Caco-2 (cell line): ENCODE measurements at regions not wholly inside any gene's neighbourhood (a gene's known extent, or its start where the extent isn't known, plus 50 kb on each side); places are given as distances from the start of the nearest gene placed in this dataset.

Experiments
- BruUV-seq: library from RNA; stranded (reverse); fragments of 400-500 nt; replicated peaks from 2 replicates; lab custom pipeline; 2021; lab: Mats Ljungman, UMichigan
- CTCF ChIA-PET: fragments of 300-600 bp; sonication (Branson Sonifier 250); formaldehyde crosslinking; loops from one replicate; lab custom pipeline; 2022; ENCODE audit warnings: antibody characterized with exemption; lab: Charles Lee
- POLR2A ChIA-PET: fragments of 300-600 bp; sonication (Branson Sonifier 250); formaldehyde crosslinking; loops from one replicate; lab custom pipeline; 2022; ENCODE audit warnings: antibody characterized with exemption; lab: Charles Lee
- DNase-seq, 2 experiments: peaks; one replicate each; pipeline versions ENCODE4 v3.0.0 to v3.0.0-alpha.2; 2020 to 2022
- H3K27me3 ChIP-seq: replicated peaks from 2 replicates; pipeline ENCODE4 v1.6.0; 2011; ENCODE audit warnings: low read length; ENCODE audit not compliant: control insufficient read depth, insufficient read depth
- H3K36me3 ChIP-seq: 2 replicates; pipeline ENCODE4 v1.5.1; 2011; ENCODE audit warnings: low read length; ENCODE audit not compliant: control insufficient read depth, insufficient read depth
- H3K4me1 ChIP-seq: fragments of 250-450 bp; sonication (Bioruptor Pico); 2 replicates; pipeline ENCODE4 v1.5.1; 2020; ENCODE audit warnings: mild to moderate bottlenecking
- H3K4me3 ChIP-seq: 2 replicates; pipeline ENCODE4 v1.5.1; 2011; ENCODE audit warnings: low read depth, mild to moderate bottlenecking, control low read depth, low read length
- H3K9me3 ChIP-seq: fragments of 250-450 bp; sonication (Bioruptor Pico); 2 replicates; pipeline ENCODE4 v1.5.1; 2020; ENCODE audit warnings: mild to moderate bottlenecking, moderate library complexity
- H3K27ac Mint-ChIP-seq: one replicate; pipeline ENCODE4 v1.8.0; 2022; ENCODE audit warnings: mixed read lengths; ENCODE audit not compliant: unreplicated experiment
- H3K27me3 Mint-ChIP-seq: one replicate; pipeline ENCODE4 v1.8.0; 2022; ENCODE audit warnings: mixed read lengths; ENCODE audit not compliant: insufficient read depth, unreplicated experiment
- H3K36me3 Mint-ChIP-seq: one replicate; pipeline ENCODE4 v1.8.0; 2022; ENCODE audit warnings: mild to moderate bottlenecking, mixed read lengths; ENCODE audit not compliant: insufficient read depth, unreplicated experiment
- H3K4me1 Mint-ChIP-seq: one replicate; pipeline ENCODE4 v1.8.0; 2022; ENCODE audit warnings: low read depth, mixed read lengths; ENCODE audit not compliant: unreplicated experiment
- H3K4me3 Mint-ChIP-seq: one replicate; pipeline ENCODE4 v1.8.0; 2022; ENCODE audit warnings: mild to moderate bottlenecking, moderate library complexity, mixed read lengths; ENCODE audit not compliant: unreplicated experiment
- H3K9me3 Mint-ChIP-seq: one replicate; pipeline ENCODE4 v1.8.0; 2022; ENCODE audit warnings: mixed read lengths; ENCODE audit not compliant: unreplicated experiment
- CTCF ChIP-seq, 2 experiments: fragments of 200-600 bp in 1 of 2; IDR thresholded peaks; 1 replicate in 1 of 2; 2 replicates in 1 of 2; pipeline versions ENCODE4 v1.5.1 to v1.8.0; 2011 to 2022; ENCODE audit warnings: antibody characterized with exemption in 1 of 2, control low read depth in 1 of 2, inconsistent platforms in 1 of 2, low read depth in 1 of 2, low read length in 1 of 2, mild to moderate bottlenecking in 1 of 2, moderate library complexity in 1 of 2; ENCODE audit not compliant: insufficient read depth in 1 of 2, severe bottlenecking in 1 of 2, unreplicated experiment in 1 of 2
- intact Hi-C: fragments of 100-400 bp; cut with micrococcal nuclease; formaldehyde crosslinking; loops from one replicate; pipeline ENCODE4 v1.10.0; 2022; ENCODE audit not compliant: unreplicated experiment

- H3K9me3 ChIP-seq: no peaks in the 10 kb centered on the region
- H3K4me1 ChIP-seq: no peaks in the 10 kb centered on the region
- H3K4me3 ChIP-seq: no peak overlapping the region
- intact Hi-C loops: no loop called here
- H3K27ac Mint-ChIP-seq: no peak overlapping the region
- DNase-seq: no peak
- H3K4me3 Mint-ChIP-seq: no peak overlapping the region
- H3K4me1 Mint-ChIP-seq: no peaks in the 10 kb centered on the region
- H3K36me3 ChIP-seq: peaks cover 4% of the 10 kb centered on the region; the same call in 1 of the 2 replicates
- POLR2A ChIA-PET: no interaction called here
- no peaks in the 10 kb centered on the region for H3K9me3 Mint-ChIP-seq
- CTCF ChIA-PET: no interaction called here
- H3K27me3 ChIP-seq: no peaks in the 10 kb centered on the region
- no peak for TF ChIP-seq CTCF (IDR thresholded peaks at IDR 0.05; ENCODE audit: insufficient read depth in 1 of 2, low read depth in 1 of 2, low read length in 1 of 2, severe bottlenecking in 1 of 2, unreplicated experiment in 1 of 2)
- no peaks in the 10 kb centered on the region for H3K27me3 Mint-ChIP-seq
- BruUV-seq: no TSS peak
- H3K36me3 Mint-ChIP-seq: peaks cover 17% of the 10 kb centered on the region
Measured at GRCh38 chr19:34305221-34306083, 51.1 kb downstream of the GARRE1 start.

- Mint-ChIP-seq H3K9me3 (no peaks in the 10 kb centered on the region), H3K36me3 (peaks cover 10% of the 10 kb centered on the region), H3K27me3 (no peaks in the 10 kb centered on the region), H3K4me1 (no peaks in the 10 kb centered on the region), H3K27ac (no peak overlapping the region), H3K4me3 (no peak overlapping the region)
- CTCF ChIA-PET: no interaction called here
- Histone ChIP-seq H3K4me3 (no peak overlapping the region), H3K4me1 (no peaks in the 10 kb centered on the region), H3K9me3 (no peaks in the 10 kb centered on the region), H3K36me3 (0 out of 2 replicates have a peak, but pooled peaks cover 2% of the 10 kb centered on the region), H3K27me3 (no peaks in the 10 kb centered on the region)
- BruUV-seq: no TSS peak
- POLR2A ChIA-PET: no interaction called here
- intact Hi-C loops: no loop called here
- DNase-seq: no peak
- TF ChIP-seq CTCF (IDR thresholded peaks at IDR 0.05; ENCODE audit: insufficient read depth in 1 of 2, low read depth in 1 of 2, low read length in 1 of 2, severe bottlenecking in 1 of 2, unreplicated experiment in 1 of 2): no peak
Measured at GRCh38 chr19:34306213-34306661, 51.9 kb downstream of the GARRE1 start.

- no peaks in the 10 kb centered on the region for H3K4me1 ChIP-seq
- intact Hi-C loops: no loop called here
Measured at GRCh38 chr19:34306824-34307223, 52.5 kb downstream of the GARRE1 start.

More at GRCh38 chr19:34306824-34307223, 52.5 kb downstream of the GARRE1 start:
- no peak for TF ChIP-seq CTCF (IDR thresholded peaks at IDR 0.05; ENCODE audit: insufficient read depth in 1 of 2, low read depth in 1 of 2, low read length in 1 of 2, severe bottlenecking in 1 of 2, unreplicated experiment in 1 of 2)
- no peak overlapping the region for H3K27ac Mint-ChIP-seq
- CTCF ChIA-PET: no interaction called here
- no peaks in the 10 kb centered on the region for H3K9me3 Mint-ChIP-seq
- no peaks in the 10 kb centered on the region for H3K4me1 Mint-ChIP-seq
- POLR2A ChIA-PET: no interaction called here
- Histone ChIP-seq H3K27me3 (no peaks in the 10 kb centered on the region), H3K36me3 (0 out of 2 replicates have a peak, but pooled peaks cover 2% of the 10 kb centered on the region), H3K9me3 (no peaks in the 10 kb centered on the region), H3K4me3 (no peak overlapping the region)
- no TSS peak for BruUV-seq
- H3K4me3 Mint-ChIP-seq: no peak overlapping the region
- H3K27me3 Mint-ChIP-seq: no peaks in the 10 kb centered on the region
- no peak for DNase-seq
- H3K36me3 Mint-ChIP-seq: peaks cover 10% of the 10 kb centered on the region
